GM12878 (cell line): ENCODE measurements at regions not wholly inside any gene's neighbourhood (a gene's known extent, or its start where the extent isn't known, plus 50 kb on each side); places are given as distances from the start of the nearest gene placed in this dataset.

Experiments
- FOS ChIP-seq: IDR thresholded peaks from 3 replicates; pipeline ENCODE4 v1.6.1; 2011; ENCODE audit warnings: borderline replicate concordance; ENCODE audit not compliant: insufficient read length; ENCODE audit errors: extremely low read depth
- KDM1A ChIP-seq: fragments of 200-600 bp; sonication (generic); IDR thresholded peaks from 2 replicates; pipeline ENCODE4 v1.6.1; 2016; ENCODE audit warnings: borderline replicate concordance
- MYC ChIP-seq: IDR thresholded peaks from 2 replicates; pipeline ENCODE4 v1.6.1; 2011; ENCODE audit warnings: mild to moderate bottlenecking, low read length, moderate library complexity, inconsistent platforms; ENCODE audit not compliant: insufficient read depth, insufficient replicate concordance, insufficient read length, severe bottlenecking
- POLR2AphosphoS5 ChIP-seq: IDR thresholded peaks from 2 replicates; pipeline ENCODE4 v1.6.1; 2011; ENCODE audit warnings: mild to moderate bottlenecking, low read length, inconsistent platforms
- SIX5 ChIP-seq: IDR thresholded peaks from 2 replicates; pipeline ENCODE4 v1.6.1; 2011; ENCODE audit warnings: mild to moderate bottlenecking, low read depth, low read length, moderate library complexity; ENCODE audit not compliant: severe bottlenecking
- TCF3 ChIP-seq: IDR thresholded peaks from 2 replicates; pipeline ENCODE4 v1.6.1; 2012; ENCODE audit warnings: low read depth, mild to moderate bottlenecking, low read length, borderline replicate concordance; ENCODE audit not compliant: insufficient read depth
- ZNF274 ChIP-seq: IDR thresholded peaks from one replicate; pipeline ENCODE4 v1.8.0; 2011; ENCODE audit not compliant: insufficient read length, insufficient read depth
- TF ChIP-seq, protein P1 (sequence below), 3 experiments: IDR thresholded peaks in 2 of 3; conservative IDR thresholded peaks in 1 of 3; 2 replicates each; pipeline ENCODE4 v1.5.1; 2011; ENCODE audit warnings: low read depth in 3 of 3, low read length in 3 of 3, mild to moderate bottlenecking in 3 of 3, control low read depth in 2 of 3, moderate library complexity in 2 of 3, inconsistent platforms in 1 of 3, mixed read lengths in 1 of 3; ENCODE audit not compliant: control insufficient read depth in 2 of 3, insufficient read depth in 1 of 3; ENCODE audit errors: extremely low read depth in 1 of 3

DNA sequence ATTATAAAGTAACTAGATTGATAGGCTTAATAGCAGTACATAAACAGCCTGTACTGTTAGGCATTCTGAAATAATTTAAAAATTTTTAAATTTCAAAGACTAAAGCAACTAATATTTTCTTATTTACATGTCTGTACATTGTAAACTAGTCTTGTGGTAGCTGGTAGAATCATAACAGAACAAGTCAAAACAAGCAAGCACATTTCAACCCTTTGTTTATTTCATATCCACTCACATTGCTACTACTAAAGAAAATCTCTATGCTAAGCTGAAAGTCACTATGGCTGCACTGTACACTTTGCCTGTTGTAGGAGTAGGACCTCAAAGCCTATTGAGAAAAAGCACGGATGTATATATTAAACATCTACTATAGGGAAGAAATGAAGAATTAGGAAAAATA, 738.2 kb upstream of the ADGRL4 start:
- TF ChIP-seq FOS (no peak), TCF3 (no peak), KDM1A (no peak), ZNF274 (no peak), POLR2AphosphoS5 (no peak), MYC (no peak), SIX5 (no peak)
- TF ChIP-seq, protein P1, sequence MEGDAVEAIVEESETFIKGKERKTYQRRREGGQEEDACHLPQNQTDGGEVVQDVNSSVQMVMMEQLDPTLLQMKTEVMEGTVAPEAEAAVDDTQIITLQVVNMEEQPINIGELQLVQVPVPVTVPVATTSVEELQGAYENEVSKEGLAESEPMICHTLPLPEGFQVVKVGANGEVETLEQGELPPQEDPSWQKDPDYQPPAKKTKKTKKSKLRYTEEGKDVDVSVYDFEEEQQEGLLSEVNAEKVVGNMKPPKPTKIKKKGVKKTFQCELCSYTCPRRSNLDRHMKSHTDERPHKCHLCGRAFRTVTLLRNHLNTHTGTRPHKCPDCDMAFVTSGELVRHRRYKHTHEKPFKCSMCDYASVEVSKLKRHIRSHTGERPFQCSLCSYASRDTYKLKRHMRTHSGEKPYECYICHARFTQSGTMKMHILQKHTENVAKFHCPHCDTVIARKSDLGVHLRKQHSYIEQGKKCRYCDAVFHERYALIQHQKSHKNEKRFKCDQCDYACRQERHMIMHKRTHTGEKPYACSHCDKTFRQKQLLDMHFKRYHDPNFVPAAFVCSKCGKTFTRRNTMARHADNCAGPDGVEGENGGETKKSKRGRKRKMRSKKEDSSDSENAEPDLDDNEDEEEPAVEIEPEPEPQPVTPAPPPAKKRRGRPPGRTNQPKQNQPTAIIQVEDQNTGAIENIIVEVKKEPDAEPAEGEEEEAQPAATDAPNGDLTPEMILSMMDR (IDR thresholded peaks at IDR 0.05 in 2 of 3, conservative IDR thresholded peaks at IDR 0.05 in 1 of 3; ENCODE audit: control insufficient read depth in 2 of 3, extremely low read depth in 1 of 3, insufficient read depth in 1 of 3, low read depth in 3 of 3, low read length in 3 of 3): no peak
